HepG2 (cell line): ENCODE measurements at regions not wholly inside any gene's neighbourhood (a gene's known extent, or its start where the extent isn't known, plus 50 kb on each side); places are given as distances from the start of the nearest gene placed in this dataset.
"Not testable (repeated sequence)": the region's sequence is repeated elsewhere in the genome, so short reads cannot be mapped to it uniquely, and the experiment has no call there.

Experiments
- ATAC-seq: fragments of 200-7000 bp; cut with Tn5 transposase; 3 replicates; pipeline ENCODE4 v1.9.1; 2020; ENCODE audit warnings: mild to moderate bottlenecking, moderate library complexity
- BruUV-seq: library from RNA; stranded (reverse); fragments of 400-500 nt; replicated peaks from 2 replicates; lab custom pipeline; 2021; lab: Mats Ljungman, UMichigan
- CTCF ChIA-PET: fragments of 300-600 bp; formaldehyde crosslinking; extraction: SDS; loops from one replicate; lab custom pipeline; 2021; ENCODE audit warnings: low total read pairs, inconsistent platforms, low intra/inter-chr PET ratio; lab: Yijun Ruan, JAX
- POLR2A ChIA-PET: fragments of 350-600 bp; sonication (Branson Sonifier 250); formaldehyde crosslinking; loops from one replicate; lab custom pipeline; 2020; ENCODE audit warnings: antibody characterized with exemption, inconsistent platforms; lab: Yijun Ruan, JAX
- DNase-seq: peaks from one replicate; pipeline ENCODE4 v3.0.0-alpha.2; 2015; ENCODE audit warnings: low spot score
- FAIRE-seq: peaks from 3 replicates; lab custom pipeline; 2011; peaks lifted over from hg19 to GRCh38; lab: Jason Lieb, UNC
- H2AFZ ChIP-seq: one replicate; pipeline ENCODE4 v1.6.1; 2011; ENCODE audit warnings: low read length, inconsistent platforms
- H3K27ac ChIP-seq: fragments of 300-600 bp; 3 replicates; pipeline ENCODE4 v1.8.0; 2011; ENCODE audit warnings: mixed run types, mild to moderate bottlenecking, mixed read lengths, low read length, inconsistent platforms; ENCODE audit not compliant: insufficient read depth; ENCODE audit errors: extremely low read length
- H3K27me3 ChIP-seq, 2 experiments: fragments of 200-600 bp in 1 of 2; 2 replicates in 1 of 2; 3 replicates in 1 of 2; pipeline versions ENCODE4 v1.6.0 to v1.8.0; 2011; ENCODE audit warnings: low read length in 2 of 2, mild to moderate bottlenecking in 2 of 2, moderate library complexity in 2 of 2, inconsistent platforms in 1 of 2; ENCODE audit not compliant: insufficient read depth in 2 of 2, control insufficient read depth in 1 of 2
- H3K36me3 ChIP-seq, 2 experiments: fragments of 200-600 bp in 1 of 2; replicated peaks in 1 of 2; 2 replicates in 1 of 2; 3 replicates in 1 of 2; pipeline versions ENCODE4 v1.5.1 to v1.8.0; 2011; ENCODE audit warnings: low read length in 2 of 2, inconsistent platforms in 1 of 2; ENCODE audit not compliant: insufficient read depth in 2 of 2, control insufficient read depth in 1 of 2
- H3K4me1 ChIP-seq: 2 replicates; pipeline ENCODE4 v1.5.1; 2012; ENCODE audit warnings: low read length, inconsistent platforms; ENCODE audit not compliant: insufficient read depth
- H3K4me2 ChIP-seq: 2 replicates; pipeline ENCODE4 v1.6.0; 2011; ENCODE audit warnings: low read depth, low read length, inconsistent platforms
- H3K4me3 ChIP-seq, 3 experiments: fragments of 200-600 bp in 1 of 3; sonication (generic), shearing (Covaris generic) in 1 of 3; replicated peaks in 1 of 3; 2 replicates each; pipeline ENCODE4 v1.5.1; 2011 to 2016; ENCODE audit warnings: low read length in 3 of 3, inconsistent platforms in 2 of 3, low read depth in 2 of 3, mild to moderate bottlenecking in 2 of 3, control low read depth in 1 of 3, mixed read lengths in 1 of 3; ENCODE audit not compliant: insufficient read depth in 1 of 3
- H3K79me2 ChIP-seq: one replicate; pipeline ENCODE4 v1.6.1; 2011; ENCODE audit warnings: low read length, inconsistent platforms; ENCODE audit not compliant: insufficient read depth
- H3K9ac ChIP-seq: 2 replicates; pipeline ENCODE4 v1.6.0; 2011; ENCODE audit warnings: mild to moderate bottlenecking, low read depth, low read length, inconsistent platforms; ENCODE audit not compliant: insufficient read depth
- H3K9me3 ChIP-seq: 2 replicates; pipeline ENCODE4 v1.5.1; 2012; ENCODE audit warnings: mild to moderate bottlenecking, low read length
- H4K20me1 ChIP-seq: 2 replicates; pipeline ENCODE4 v1.6.0; 2011; ENCODE audit warnings: inconsistent platforms, mild to moderate bottlenecking, low read length, moderate library complexity; ENCODE audit not compliant: insufficient read depth
- CCAR2 ChIP-seq: fragments of 200-400 bp; formaldehyde crosslinking; optimal IDR thresholded peaks from 2 replicates; pipeline ENCODE3; 2018; ENCODE audit warnings: low read depth, mild to moderate bottlenecking, low read length, moderate library complexity
- FOXP4 ChIP-seq: sonication (generic); formaldehyde crosslinking; IDR thresholded peaks from 2 replicates; pipeline ENCODE4 v1.4.0; 2020; ENCODE audit warnings: missing genetic modification reagents
- HNRNPL ChIP-seq: fragments of 200-400 bp; formaldehyde crosslinking; IDR thresholded peaks from 2 replicates; pipeline ENCODE4 v1.6.1; 2017; ENCODE audit warnings: mild to moderate bottlenecking, low read depth, low read length
- MED1 ChIP-seq: sonication (generic); formaldehyde crosslinking; IDR thresholded peaks from 2 replicates; pipeline ENCODE4 v1.4.0; 2020; ENCODE audit warnings: missing genetic modification reagents
- NAIF1 ChIP-seq: sonication (generic); formaldehyde crosslinking; IDR thresholded peaks from 2 replicates; pipeline ENCODE4 v1.5.0; 2020; ENCODE audit warnings: mild to moderate bottlenecking, missing genetic modification reagents, borderline replicate concordance
- PAXIP1 ChIP-seq: sonication (generic); formaldehyde crosslinking; conservative IDR thresholded peaks from 2 replicates; pipeline ENCODE4 v1.4.0; 2020; ENCODE audit warnings: mild to moderate bottlenecking, missing genetic modification reagents, moderate library complexity
- RELA ChIP-seq: sonication (generic); formaldehyde crosslinking; IDR thresholded peaks from 2 replicates; pipeline ENCODE4 v1.4.0; 2020; ENCODE audit warnings: missing genetic modification reagents
- SOX13 ChIP-seq, 3 experiments: fragments of 450-650 bp in 1 of 3; sonication (generic) in 1 of 3; formaldehyde crosslinking in 1 of 3; IDR thresholded peaks in 2 of 3; conservative IDR thresholded peaks in 1 of 3; 2 replicates each; pipeline versions ENCODE4 v1.5.0 to v1.6.1; 2016 to 2020; ENCODE audit warnings: antibody characterized with exemption in 1 of 3, mild to moderate bottlenecking in 1 of 3, missing compliant biosample characterization in 1 of 3, missing genetic modification reagents in 1 of 3, moderate library complexity in 1 of 3
- TEAD3 ChIP-seq: optimal IDR thresholded peaks from 2 replicates; pipeline ENCODE3; 2016; ENCODE audit warnings: borderline replicate concordance
- ZNF143 ChIP-seq: sonication (generic); formaldehyde crosslinking; IDR thresholded peaks from 2 replicates; pipeline ENCODE4 v1.4.0; 2020; ENCODE audit warnings: missing genetic modification reagents
- ZNF709 ChIP-seq: sonication (generic); formaldehyde crosslinking; IDR thresholded peaks from 2 replicates; pipeline ENCODE4 v1.5.0; 2020; ENCODE audit warnings: mild to moderate bottlenecking, missing genetic modification reagents
- WGBS: methylation state at CpG from one replicate; pipeline ENCODE4 v1.1.6; 2017; ENCODE audit warnings: low lambda C conversion rate; 5-methylcytosine and 5-hydroxymethylcytosine counted together
- in situ Hi-C: cut with HindIII; loops from 2 replicates; pipeline ENCODE4 v1.10.0; 2017; ENCODE audit warnings: low pct_unique_long_range_greater_than_20kb; ENCODE audit not compliant: extremely low pct_ligation_motif_present
- intact Hi-C: fragments of 100-400 bp; cut with micrococcal nuclease; formaldehyde crosslinking; loops from one replicate; pipeline ENCODE4 v1.10.0; 2022; ENCODE audit not compliant: unreplicated experiment

- H4K20me1 ChIP-seq, H3K27me3 ChIP-seq, H2AFZ ChIP-seq, FAIRE-seq, H3K4me2 ChIP-seq, intact Hi-C loops, H3K9me3 ChIP-seq, ATAC-seq, H3K36me3 ChIP-seq, H3K9ac ChIP-seq, BruUV-seq, CTCF ChIA-PET, H3K79me2 ChIP-seq, in situ Hi-C loops, DNase-seq, H3K27ac ChIP-seq, H3K4me3 ChIP-seq: not testable (repeated sequence)
- WGBS: 95% methylated on average over 13 of the region's 14 CpGs
- POLR2A ChIA-PET: interaction anchor here (1.6 to 2.0 kb wide), 2 partner anchors 19 to 48 kb away, joined by 7 to 9 read pairs; no protein-coding TSS in a partner anchor
- H3K4me1 ChIP-seq: peaks cover 19% of the 10 kb centered on the region
Measured at GRCh38 chr1:121538148-121538547, 353.4 kb downstream of the SRGAP2C start.

GRCh38 chr1:121538943-121539575 is 354.3 kb downstream of the SRGAP2C start:
- ChIA-PET POLR2A (interaction anchor here (1.6 to 2.0 kb wide), 2 partner anchors 20 to 47 kb away, joined by 7 to 9 read pairs; no protein-coding TSS in a partner anchor), CTCF (no interaction called here)
- peak; percentile 31 for DNase-seq
- FAIRE-seq: no peak
- Histone ChIP-seq H3K4me1 (peaks cover 19% of the 10 kb centered on the region), H3K9me3 (no peaks in the 10 kb centered on the region), H3K79me2 (no peaks in the 10 kb centered on the region), H3K4me3 (no peak overlapping the region), H3K27me3 (no peaks in the 10 kb centered on the region), H3K36me3 (no peaks in the 10 kb centered on the region), H3K27ac (no peak overlapping the region), H4K20me1 (no peaks in the 10 kb centered on the region), H3K9ac (no peak overlapping the region), H2AFZ (no peak overlapping the region), H3K4me2 (no peak overlapping the region)
- no peak for ATAC-seq
- BruUV-seq: no TSS peak
- in situ Hi-C loops (no loop called here), intact Hi-C loops (no loop called here)
- 55% methylated on average over 2 of the region's 2 CpGs for WGBS
- TF ChIP-seq PAXIP1 (0 out of 2 replicates have a peak, but pooled peaks have one; percentile 17), ZNF709 (CRISPR knock-in tag) (no peak), MED1 (no peak), ZNF143 (no peak), HNRNPL (0 out of 2 replicates have a peak, but pooled peaks have one; percentile 20), SOX13 (IDR thresholded peaks at IDR 0.05) (no peak), SOX13 (CRISPR knock-in tag; conservative IDR thresholded peaks at IDR 0.05 in 1 of 2, IDR thresholded peaks at IDR 0.05 in 1 of 2) (peak in 1 of 2 experiments; percentile 27; a peak in 1 of 4 replicates), NAIF1 (CRISPR knock-in tag) (no peak), TEAD3 (CRISPR knock-in tag) (peak; percentile 13), CCAR2 (no peak), RELA (no peak), FOXP4 (CRISPR knock-in tag) (0 out of 2 replicates have a peak, but pooled peaks have one; percentile 17)
